Neural progenitor cell (in vitro differentiated cells): ENCODE measurements at regions not wholly inside any gene's neighbourhood (a gene's known extent, or its start where the extent isn't known, plus 50 kb on each side); places are given as distances from the start of the nearest gene placed in this dataset.

Experiments used
- EZH2 ChIP-seq: fragments of 200-600 bp; sonication (generic); IDR thresholded peaks from 2 replicates; pipeline ENCODE4 v1.6.1; 2017; ENCODE audit warnings: antibody characterized with exemption, mild to moderate bottlenecking, moderate library complexity
- EZH2phosphoT487 ChIP-seq: fragments of 200-600 bp; sonication (generic); IDR thresholded peaks from 2 replicates; pipeline ENCODE4 v1.6.1; 2017; ENCODE audit warnings: antibody characterized with exemption
- TF ChIP-seq, protein P1 (sequence below): fragments of 200-600 bp; sonication (generic); IDR thresholded peaks from 2 replicates; pipeline ENCODE4 v1.5.1; 2017; ENCODE audit warnings: antibody characterized with exemption, mild to moderate bottlenecking

DNA sequence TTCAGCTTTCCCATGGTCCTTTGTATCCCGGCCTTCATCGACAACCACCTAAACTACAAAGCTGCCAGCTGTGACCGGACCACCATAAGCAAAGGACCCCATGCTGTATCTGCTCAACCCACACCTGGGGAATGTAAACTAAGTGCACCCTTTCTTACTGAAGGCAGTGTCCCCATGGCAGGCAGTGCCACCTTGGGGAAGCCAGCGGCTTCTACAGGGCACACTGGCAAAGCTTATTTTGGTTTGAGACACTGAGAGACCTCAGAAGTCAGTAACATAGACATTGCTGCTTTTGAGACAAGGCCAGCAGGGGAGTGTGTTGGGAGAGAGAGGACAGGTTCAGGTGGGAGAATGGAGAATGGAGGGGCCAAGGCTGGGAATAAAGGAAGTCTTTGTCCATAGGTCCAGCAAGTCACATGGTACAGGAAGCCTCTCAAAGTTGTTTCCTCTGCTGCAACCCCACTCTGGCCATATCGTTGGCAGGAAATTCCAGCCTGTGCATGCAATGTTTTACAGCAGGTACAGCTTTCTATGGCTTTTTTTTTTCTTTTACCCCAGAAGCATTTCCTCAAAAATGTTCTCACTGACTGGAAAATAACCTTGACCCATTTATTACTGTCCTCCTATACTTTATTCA, 85.9 kb upstream of the NPVF start:
- TF ChIP-seq, protein P1, sequence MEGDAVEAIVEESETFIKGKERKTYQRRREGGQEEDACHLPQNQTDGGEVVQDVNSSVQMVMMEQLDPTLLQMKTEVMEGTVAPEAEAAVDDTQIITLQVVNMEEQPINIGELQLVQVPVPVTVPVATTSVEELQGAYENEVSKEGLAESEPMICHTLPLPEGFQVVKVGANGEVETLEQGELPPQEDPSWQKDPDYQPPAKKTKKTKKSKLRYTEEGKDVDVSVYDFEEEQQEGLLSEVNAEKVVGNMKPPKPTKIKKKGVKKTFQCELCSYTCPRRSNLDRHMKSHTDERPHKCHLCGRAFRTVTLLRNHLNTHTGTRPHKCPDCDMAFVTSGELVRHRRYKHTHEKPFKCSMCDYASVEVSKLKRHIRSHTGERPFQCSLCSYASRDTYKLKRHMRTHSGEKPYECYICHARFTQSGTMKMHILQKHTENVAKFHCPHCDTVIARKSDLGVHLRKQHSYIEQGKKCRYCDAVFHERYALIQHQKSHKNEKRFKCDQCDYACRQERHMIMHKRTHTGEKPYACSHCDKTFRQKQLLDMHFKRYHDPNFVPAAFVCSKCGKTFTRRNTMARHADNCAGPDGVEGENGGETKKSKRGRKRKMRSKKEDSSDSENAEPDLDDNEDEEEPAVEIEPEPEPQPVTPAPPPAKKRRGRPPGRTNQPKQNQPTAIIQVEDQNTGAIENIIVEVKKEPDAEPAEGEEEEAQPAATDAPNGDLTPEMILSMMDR: no peak
- TF ChIP-seq EZH2 (no peak), EZH2phosphoT487 (no peak)
